HepG2 (cell line): ENCODE measurements at regions not wholly inside any gene's neighbourhood (a gene's known extent, or its start where the extent isn't known, plus 50 kb on each side); places are given as distances from the start of the nearest gene placed in this dataset.

Experiments used
- ATAD3A ChIP-seq: sonication (generic); formaldehyde crosslinking; IDR thresholded peaks from 2 replicates; pipeline ENCODE4 v1.4.0; 2020; ENCODE audit warnings: missing genetic modification reagents
- ATM ChIP-seq: fragments of 450-650 bp; IDR thresholded peaks from 2 replicates; pipeline ENCODE4 v1.7.1; 2017; ENCODE audit warnings: mild to moderate bottlenecking, borderline replicate concordance
- CHD4 ChIP-seq: fragments of 200-600 bp; sonication (generic); IDR thresholded peaks from 2 replicates; pipeline ENCODE4 v1.7.0; 2017; ENCODE audit warnings: mild to moderate bottlenecking, low read length, borderline replicate concordance
- CREB1 ChIP-seq, 2 experiments: fragments of 450-650 bp in 1 of 2; IDR thresholded peaks; 2 replicates each; pipeline ENCODE4 v1.6.1; 2016 to 2017; ENCODE audit warnings: control low read depth in 1 of 2, mild to moderate bottlenecking in 1 of 2, missing compliant biosample characterization in 1 of 2, missing genetic modification characterization in 1 of 2
- EHMT2 ChIP-seq: fragments of 200-600 bp; sonication (generic); IDR thresholded peaks from 2 replicates; pipeline ENCODE4 v1.7.0; 2017; ENCODE audit warnings: antibody characterized with exemption, low read depth, low read length, borderline replicate concordance
- FOXA1 ChIP-seq, 2 experiments: fragments of 450-650 bp in 1 of 2; sonication (generic) in 1 of 2; formaldehyde crosslinking in 1 of 2; IDR thresholded peaks; 2 replicates each; pipeline versions ENCODE4 v1.4.0 to v1.6.1; 2016 to 2020; ENCODE audit warnings: missing genetic modification reagents in 1 of 2
- NKX3-1 ChIP-seq: sonication (generic); formaldehyde crosslinking; IDR thresholded peaks from 2 replicates; pipeline ENCODE4 v1.5.0; 2020; ENCODE audit warnings: missing genetic modification reagents
- NONO ChIP-seq, 2 experiments: fragments of 450-650 bp in 1 of 2; sonication (generic) in 1 of 2; formaldehyde crosslinking in 1 of 2; IDR thresholded peaks in 1 of 2; conservative IDR thresholded peaks in 1 of 2; 2 replicates each; pipeline versions ENCODE4 v1.6.1 to v1.8.0; 2017 to 2022; ENCODE audit warnings: mild to moderate bottlenecking in 1 of 2, missing genetic modification reagents in 1 of 2, moderate library complexity in 1 of 2
- PAXIP1 ChIP-seq: sonication (generic); formaldehyde crosslinking; conservative IDR thresholded peaks from 2 replicates; pipeline ENCODE4 v1.4.0; 2020; ENCODE audit warnings: mild to moderate bottlenecking, missing genetic modification reagents, moderate library complexity
- PHF20 ChIP-seq: sonication (generic); formaldehyde crosslinking; IDR thresholded peaks from 2 replicates; pipeline ENCODE4 v1.5.0; 2020; ENCODE audit warnings: mild to moderate bottlenecking, missing genetic modification reagents
- RORA ChIP-seq: sonication (generic); formaldehyde crosslinking; IDR thresholded peaks from 2 replicates; pipeline ENCODE4 v1.5.0; 2020; ENCODE audit warnings: mild to moderate bottlenecking, missing genetic modification reagents, moderate library complexity
- SMYD3 ChIP-seq: sonication (generic); formaldehyde crosslinking; IDR thresholded peaks from 2 replicates; pipeline ENCODE4 v1.8.1; 2023; ENCODE audit warnings: mild to moderate bottlenecking, missing genetic modification reagents
- TCF7 ChIP-seq: sonication (generic); IDR thresholded peaks from 2 replicates; pipeline ENCODE4 v1.6.1; 2016; ENCODE audit warnings: antibody characterized with exemption, low read depth
- USF2 ChIP-seq, 2 experiments: sonication (generic) in 1 of 2; formaldehyde crosslinking in 1 of 2; IDR thresholded peaks; 2 replicates each; pipeline versions ENCODE4 v1.5.1 to v1.6.1; 2011 to 2020; ENCODE audit warnings: borderline replicate concordance in 1 of 2, low read depth in 1 of 2, low read length in 1 of 2, mild to moderate bottlenecking in 1 of 2, missing genetic modification reagents in 1 of 2, moderate library complexity in 1 of 2
- ZFX ChIP-seq: sonication (generic); formaldehyde crosslinking; IDR thresholded peaks from 2 replicates; pipeline ENCODE4 v1.4.0; 2020; ENCODE audit warnings: mild to moderate bottlenecking, low read depth, missing genetic modification reagents, moderate library complexity
- ZNF124 ChIP-seq: sonication (generic); formaldehyde crosslinking; IDR thresholded peaks from 2 replicates; pipeline ENCODE4 v1.4.0; 2020; ENCODE audit warnings: missing genetic modification reagents
- ZNF281 ChIP-seq: sonication (generic); formaldehyde crosslinking; IDR thresholded peaks from 2 replicates; pipeline ENCODE4 v1.4.0; 2020; ENCODE audit warnings: missing genetic modification reagents, borderline replicate concordance
- ZNF614 ChIP-seq: IDR thresholded peaks from 2 replicates; pipeline ENCODE4 v1.6.1; 2018; ENCODE audit warnings: missing biosample characterization, missing genetic modification reagents, inconsistent platforms, borderline replicate concordance
- TF ChIP-seq, protein P1 (sequence below): IDR thresholded peaks from 2 replicates; pipeline ENCODE4 v1.6.1; 2018; ENCODE audit warnings: missing genetic modification reagents, mild to moderate bottlenecking, missing compliant biosample characterization

DNA sequence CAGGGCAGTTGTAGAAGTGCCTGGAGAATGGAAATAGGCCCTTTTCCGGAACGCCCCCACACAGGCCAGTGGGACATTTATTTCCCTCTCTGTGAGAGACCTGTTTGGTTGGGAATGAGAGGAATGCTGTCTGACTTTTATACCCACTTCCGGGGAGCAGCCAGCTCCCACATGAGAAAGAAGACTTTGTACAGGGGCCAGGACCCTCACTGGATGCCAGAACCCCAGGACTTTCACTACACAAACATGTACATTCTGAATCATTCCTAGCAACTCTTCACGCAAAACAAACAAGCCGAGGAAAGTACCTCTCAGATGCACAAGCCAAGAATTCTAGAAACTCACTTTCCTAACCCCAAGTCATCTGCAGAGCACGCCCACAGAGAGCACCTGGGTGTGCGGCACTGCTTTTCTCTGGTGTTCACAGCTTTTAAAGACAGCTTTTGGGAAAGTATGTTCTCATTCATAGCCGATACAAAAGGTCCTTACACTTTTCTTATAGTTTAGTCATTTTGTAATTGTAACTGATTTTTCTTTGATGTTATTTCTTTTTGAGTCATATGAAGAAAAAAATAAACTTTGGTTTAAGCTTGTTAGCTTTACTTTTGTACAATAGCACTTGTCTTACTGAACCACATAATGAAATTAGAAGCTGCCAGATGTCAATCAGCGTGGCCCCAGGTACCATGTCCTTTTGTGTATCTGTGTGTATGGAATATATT, 856.1 kb upstream of the ID2 start (continued):
- TF ChIP-seq, protein P1, sequence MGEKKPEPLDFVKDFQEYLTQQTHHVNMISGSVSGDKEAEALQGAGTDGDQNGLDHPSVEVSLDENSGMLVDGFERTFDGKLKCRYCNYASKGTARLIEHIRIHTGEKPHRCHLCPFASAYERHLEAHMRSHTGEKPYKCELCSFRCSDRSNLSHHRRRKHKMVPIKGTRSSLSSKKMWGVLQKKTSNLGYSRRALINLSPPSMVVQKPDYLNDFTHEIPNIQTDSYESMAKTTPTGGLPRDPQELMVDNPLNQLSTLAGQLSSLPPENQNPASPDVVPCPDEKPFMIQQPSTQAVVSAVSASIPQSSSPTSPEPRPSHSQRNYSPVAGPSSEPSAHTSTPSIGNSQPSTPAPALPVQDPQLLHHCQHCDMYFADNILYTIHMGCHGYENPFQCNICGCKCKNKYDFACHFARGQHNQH (CRISPR knock-in tag), result peak; percentile 38; the same call in 1 of the 2 replicates
- TF ChIP-seq EHMT2 (no peak), NKX3-1 (CRISPR knock-in tag) (no peak), ZNF124 (no peak), ZNF614 (CRISPR knock-in tag) (peak; percentile 47; the same call in 1 of the 2 replicates), NONO (IDR thresholded peaks at IDR 0.05) (no peak), NONO (CRISPR knock-in tag; conservative IDR thresholded peaks at IDR 0.05) (no peak), ZNF281 (CRISPR knock-in tag) (no peak), SMYD3 (CRISPR knock-in tag) (no peak), PAXIP1 (CRISPR knock-in tag) (peak; percentile 61), TCF7 (peak; percentile 43; the same call in 1 of the 2 replicates), CREB1 (IDR thresholded peaks at IDR 0.05) (no peak), CREB1 (CRISPR knock-in tag; IDR thresholded peaks at IDR 0.05) (no peak; the same call in 1 of the 2 replicates), ATAD3A (no peak), ZFX (CRISPR knock-in tag) (no peak), RORA (CRISPR knock-in tag) (no peak), PHF20 (CRISPR knock-in tag) (no peak), FOXA1 (IDR thresholded peaks at IDR 0.05) (no peak), FOXA1 (CRISPR knock-in tag; IDR thresholded peaks at IDR 0.05) (0 out of 2 replicates have a peak, but pooled peaks have one; percentile 40), CHD4 (no peak), USF2 (IDR thresholded peaks at IDR 0.05; ENCODE audit: low read depth, low read length) (no peak), USF2 (CRISPR knock-in tag; IDR thresholded peaks at IDR 0.05; ENCODE audit: borderline replicate concordance) (no peak), ATM (no peak)
